ENCODE measurements at regions not wholly inside any gene's neighbourhood (a gene's known extent, or its start where the extent isn't known, plus 50 kb on each side); places are given as distances from the start of the nearest gene placed in this dataset.

- no peak for DNase-seq (ENCODE audit: low spot score)
These were observed 754.4 kb upstream of the IGFBP3 start for GRCh38 chr7:46675456-46675855.

- no peak for DNase-seq (ENCODE audit: low spot score)
These were observed 751.8 kb upstream of the IGFBP3 start for GRCh38 chr7:46672861-46673260.

GRCh38 chr7:46671108-46671769, 750.2 kb upstream of the IGFBP3 start:
- DNase-seq (ENCODE audit: low spot score), result no peak

- no peak for DNase-seq (ENCODE audit: low spot score)
These were observed 748.0 kb upstream of the IGFBP3 start for GRCh38 chr7:46669028-46669427.

GRCh38 chr7:46664453-46664852, 743.4 kb upstream of the IGFBP3 start:
- DNase-seq (ENCODE audit: low spot score), result no peak

GRCh38 chr7:46663025-46663424, 742.0 kb upstream of the IGFBP3 start:
- no peak for DNase-seq (ENCODE audit: low spot score)

GRCh38 chr7:46661431-46661830, 740.4 kb upstream of the IGFBP3 start:
- DNase-seq (ENCODE audit: low spot score), result no peak

- no peak for DNase-seq (ENCODE audit: low spot score)
These were observed 739.4 kb upstream of the IGFBP3 start for GRCh38 chr7:46660402-46660980.

- DNase-seq (ENCODE audit: low spot score), result no peak
These were observed 737.2 kb upstream of the IGFBP3 start for GRCh38 chr7:46658281-46658680.

GRCh38 chr7:46654546-46655443, 733.7 kb upstream of the IGFBP3 start:
- no peak for DNase-seq (ENCODE audit: low spot score)

- no peak for DNase-seq (ENCODE audit: low spot score)
These were observed 732.8 kb upstream of the IGFBP3 start for GRCh38 chr7:46653848-46654247.

GRCh38 chr7:46652317-46652716, 731.2 kb upstream of the IGFBP3 start:
- DNase-seq (ENCODE audit: low spot score), result no peak

GRCh38 chr7:46651561-46652088, 730.6 kb upstream of the IGFBP3 start:
- peak; percentile 34 for DNase-seq (ENCODE audit: low spot score)

- DNase-seq (ENCODE audit: low spot score), result peak; percentile 82
These were observed 730.0 kb upstream of the IGFBP3 start for GRCh38 chr7:46651070-46651469.

- DNase-seq (ENCODE audit: low spot score), result no peak
These were observed 728.8 kb upstream of the IGFBP3 start for GRCh38 chr7:46649876-46650275.

GRCh38 chr7:46637793-46638735, 717.0 kb upstream of the IGFBP3 start:
- no peak for DNase-seq (ENCODE audit: low spot score)

- no peak for DNase-seq (ENCODE audit: low spot score)
These were observed 715.0 kb upstream of the IGFBP3 start for GRCh38 chr7:46636022-46636421.

- DNase-seq (ENCODE audit: low spot score), result no peak
These were observed 712.7 kb upstream of the IGFBP3 start for GRCh38 chr7:46633630-46634240.

- DNase-seq (ENCODE audit: low spot score), result no peak
These were observed 712.1 kb upstream of the IGFBP3 start for GRCh38 chr7:46633200-46633599.

GRCh38 chr7:46630031-46630430, 709.0 kb upstream of the IGFBP3 start:
- DNase-seq (ENCODE audit: low spot score), result no peak

- DNase-seq (ENCODE audit: low spot score), result no peak
These were observed 707.3 kb upstream of the IGFBP3 start for GRCh38 chr7:46628389-46628788.

Measured in mucosa of gallbladder (tissue), 1 donor.